ENCODE measurements at regions not wholly inside any gene's neighbourhood (a gene's known extent, or its start where the extent isn't known, plus 50 kb on each side); places are given as distances from the start of the nearest gene placed in this dataset.

DNA sequence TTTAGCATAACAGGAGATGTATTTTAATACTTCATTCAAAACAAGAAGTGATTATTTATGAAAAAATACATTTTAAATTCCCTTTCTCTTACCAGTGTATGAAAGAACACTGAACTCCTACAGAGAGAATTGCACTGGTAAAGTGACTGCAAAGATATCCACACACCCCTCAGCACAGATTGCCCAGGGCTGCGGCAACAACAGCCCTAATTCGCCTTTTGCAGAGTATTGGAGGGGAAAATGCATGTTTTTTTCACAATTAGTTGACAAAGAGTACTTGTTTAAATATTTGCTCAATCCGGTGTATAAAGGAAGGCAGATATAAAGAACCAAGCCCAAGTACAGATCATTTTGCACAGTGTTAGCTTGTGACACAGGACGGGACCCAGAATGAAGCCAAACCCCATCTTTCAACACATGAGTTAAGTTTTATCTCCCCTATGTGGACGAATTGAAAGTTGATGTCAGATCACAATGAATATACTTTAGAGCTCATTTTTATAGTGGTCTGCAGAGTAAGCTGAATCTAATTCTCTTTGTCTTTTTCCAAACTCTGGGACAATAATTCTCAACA is 551.4 kb upstream of the IGFBP7 start:
- TF ChIP-seq POLR2A (IDR thresholded peaks at IDR 0.05) = no peak
- TF ChIP-seq, protein P1, sequence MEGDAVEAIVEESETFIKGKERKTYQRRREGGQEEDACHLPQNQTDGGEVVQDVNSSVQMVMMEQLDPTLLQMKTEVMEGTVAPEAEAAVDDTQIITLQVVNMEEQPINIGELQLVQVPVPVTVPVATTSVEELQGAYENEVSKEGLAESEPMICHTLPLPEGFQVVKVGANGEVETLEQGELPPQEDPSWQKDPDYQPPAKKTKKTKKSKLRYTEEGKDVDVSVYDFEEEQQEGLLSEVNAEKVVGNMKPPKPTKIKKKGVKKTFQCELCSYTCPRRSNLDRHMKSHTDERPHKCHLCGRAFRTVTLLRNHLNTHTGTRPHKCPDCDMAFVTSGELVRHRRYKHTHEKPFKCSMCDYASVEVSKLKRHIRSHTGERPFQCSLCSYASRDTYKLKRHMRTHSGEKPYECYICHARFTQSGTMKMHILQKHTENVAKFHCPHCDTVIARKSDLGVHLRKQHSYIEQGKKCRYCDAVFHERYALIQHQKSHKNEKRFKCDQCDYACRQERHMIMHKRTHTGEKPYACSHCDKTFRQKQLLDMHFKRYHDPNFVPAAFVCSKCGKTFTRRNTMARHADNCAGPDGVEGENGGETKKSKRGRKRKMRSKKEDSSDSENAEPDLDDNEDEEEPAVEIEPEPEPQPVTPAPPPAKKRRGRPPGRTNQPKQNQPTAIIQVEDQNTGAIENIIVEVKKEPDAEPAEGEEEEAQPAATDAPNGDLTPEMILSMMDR (IDR thresholded peaks at IDR 0.05) = no peak
